Breast epithelium (tissue), 3 donors: ENCODE measurements at regions not wholly inside any gene's neighbourhood (a gene's known extent, or its start where the extent isn't known, plus 50 kb on each side); places are given as distances from the start of the nearest gene placed in this dataset.

Experiments
- CTCF ChIP-seq, 3 donors: fragments of 450-650 bp; IDR thresholded peaks; one replicate each; pipeline ENCODE4 v1.5.1; 2016 to 2017; ENCODE audit warnings: antibody characterized with exemption in 3 of 3, mild to moderate bottlenecking in 3 of 3, moderate library complexity in 3 of 3
- POLR2A ChIP-seq: fragments of 450-650 bp; IDR thresholded peaks from one replicate; pipeline ENCODE4 v1.6.1; 2016; ENCODE audit warnings: antibody characterized with exemption, mild to moderate bottlenecking, moderate library complexity
- POLR2AphosphoS5 ChIP-seq, 3 donors: sonication (generic); formaldehyde crosslinking; IDR thresholded peaks; one replicate each; pipeline ENCODE4 v1.6.1; 2017; ENCODE audit warnings: antibody characterized with exemption in 3 of 3

- no peak for TF ChIP-seq CTCF (IDR thresholded peaks at IDR 0.05)
- no peak for TF ChIP-seq POLR2A
- no peak for TF ChIP-seq POLR2AphosphoS5 (IDR thresholded peaks at IDR 0.05)
These were observed 141.5 kb downstream of the CDC42EP3 start for GRCh38 chr2:37529830-37530415.
